HepG2 (cell line): ENCODE measurements at regions not wholly inside any gene's neighbourhood (a gene's known extent, or its start where the extent isn't known, plus 50 kb on each side); places are given as distances from the start of the nearest gene placed in this dataset.

Experiments
- ARID2 ChIP-seq: sonication (generic); formaldehyde crosslinking; IDR thresholded peaks from 2 replicates; pipeline ENCODE4 v1.8.1; 2022; ENCODE audit warnings: mild to moderate bottlenecking, missing genetic modification reagents, borderline replicate concordance
- ARID3A ChIP-seq: IDR thresholded peaks from 2 replicates; pipeline ENCODE4 v1.6.1; 2012; ENCODE audit warnings: low read depth, low read length, improper control_type of control experiment
- ATF1 ChIP-seq: IDR thresholded peaks from 2 replicates; pipeline ENCODE4 v1.6.1; 2016; ENCODE audit warnings: mild to moderate bottlenecking, control low read depth
- EHMT2 ChIP-seq: fragments of 200-600 bp; sonication (generic); IDR thresholded peaks from 2 replicates; pipeline ENCODE4 v1.7.0; 2017; ENCODE audit warnings: antibody characterized with exemption, low read depth, low read length, borderline replicate concordance
- ELF4 ChIP-seq: sonication (generic); formaldehyde crosslinking; IDR thresholded peaks from 2 replicates; pipeline ENCODE4 v1.5.0; 2020; ENCODE audit warnings: missing genetic modification reagents, mild to moderate bottlenecking, moderate library complexity, borderline replicate concordance
- HNRNPL ChIP-seq: fragments of 200-400 bp; formaldehyde crosslinking; IDR thresholded peaks from 2 replicates; pipeline ENCODE4 v1.6.1; 2017; ENCODE audit warnings: mild to moderate bottlenecking, low read depth, low read length
- HOXA3 ChIP-seq: sonication (generic); formaldehyde crosslinking; IDR thresholded peaks from 2 replicates; pipeline ENCODE4 v1.5.0; 2020; ENCODE audit warnings: missing genetic modification reagents
- MAX ChIP-seq: IDR thresholded peaks from 2 replicates; pipeline ENCODE4 v1.6.1; 2012; ENCODE audit warnings: inconsistent platforms
- NFE2L1 ChIP-seq: sonication (generic); formaldehyde crosslinking; IDR thresholded peaks from 2 replicates; pipeline ENCODE4 v1.4.0; 2020; ENCODE audit warnings: missing genetic modification reagents, mild to moderate bottlenecking, borderline replicate concordance
- NFIB ChIP-seq: sonication (generic); formaldehyde crosslinking; IDR thresholded peaks from 2 replicates; pipeline ENCODE4 v1.9.0; 2021; ENCODE audit warnings: missing genetic modification reagents, mild to moderate bottlenecking, borderline replicate concordance
- SETDB1 ChIP-seq: sonication (generic); formaldehyde crosslinking; IDR thresholded peaks from 2 replicates; pipeline ENCODE4 v1.5.1; 2020; ENCODE audit warnings: missing genetic modification reagents, mild to moderate bottlenecking, borderline replicate concordance
- SP5 ChIP-seq: IDR thresholded peaks from 2 replicates; pipeline ENCODE4 v1.6.1; 2016; ENCODE audit warnings: low read depth, borderline replicate concordance
- ZBTB42 ChIP-seq: sonication (generic); formaldehyde crosslinking; IDR thresholded peaks from 2 replicates; pipeline ENCODE4 v1.5.0; 2020; ENCODE audit warnings: mild to moderate bottlenecking, missing genetic modification reagents
- ZNF10 ChIP-seq: sonication (generic); formaldehyde crosslinking; IDR thresholded peaks from 2 replicates; pipeline ENCODE4 v1.4.0; 2020; ENCODE audit warnings: mild to moderate bottlenecking, low read depth, missing genetic modification reagents, borderline replicate concordance
- ZNF253 ChIP-seq: sonication (generic); formaldehyde crosslinking; IDR thresholded peaks from 2 replicates; pipeline ENCODE4 v1.8.0; 2022; ENCODE audit warnings: mild to moderate bottlenecking, missing genetic modification reagents, borderline replicate concordance
- ZNF282 ChIP-seq: fragments of 450-650 bp; IDR thresholded peaks from 2 replicates; pipeline ENCODE4 v1.6.1; 2018; ENCODE audit not compliant: partially characterized antibody
- ZNF337 ChIP-seq: sonication (generic); formaldehyde crosslinking; IDR thresholded peaks from 2 replicates; pipeline ENCODE4 v1.5.1; 2020; ENCODE audit warnings: missing genetic modification reagents, low read depth, mild to moderate bottlenecking, borderline replicate concordance
- ZNF407 ChIP-seq: sonication (generic); formaldehyde crosslinking; IDR thresholded peaks from one replicate; pipeline ENCODE4 v1.5.1; 2020; ENCODE audit warnings: mild to moderate bottlenecking, missing genetic modification reagents; ENCODE audit errors: not compliant biosample characterization
- ZNF614 ChIP-seq: IDR thresholded peaks from 2 replicates; pipeline ENCODE4 v1.6.1; 2018; ENCODE audit warnings: missing biosample characterization, missing genetic modification reagents, inconsistent platforms, borderline replicate concordance
- ZNF616 ChIP-seq: sonication (generic); formaldehyde crosslinking; IDR thresholded peaks from 2 replicates; pipeline ENCODE4 v1.5.0; 2020; ENCODE audit warnings: low read depth, mild to moderate bottlenecking, missing genetic modification reagents
- ZNF792 ChIP-seq: IDR thresholded peaks from 2 replicates; pipeline ENCODE4 v1.6.1; 2016

- TF ChIP-seq ZNF616 (CRISPR knock-in tag) (no peak), ELF4 (CRISPR knock-in tag) (no peak), ZNF614 (CRISPR knock-in tag) (peak; percentile 82; the same call in 1 of the 2 replicates), NFE2L1 (CRISPR knock-in tag) (no peak), ARID2 (CRISPR knock-in tag) (peak; percentile 82; the same call in 1 of the 2 replicates), ZNF282 (no peak), ZNF337 (CRISPR knock-in tag) (0 out of 2 replicates have a peak, but pooled peaks have one; percentile 70), MAX (peak; percentile 45), ZNF253 (no peak), ZNF10 (CRISPR knock-in tag) (no peak), HOXA3 (CRISPR knock-in tag) (peak; percentile 90), SETDB1 (CRISPR knock-in tag) (no peak), EHMT2 (no peak), HNRNPL (0 out of 2 replicates have a peak, but pooled peaks have one; percentile 29), SP5 (CRISPR knock-in tag) (peak; percentile 53), ARID3A (peak; percentile 81), NFIB (CRISPR knock-in tag) (no peak), ZBTB42 (CRISPR knock-in tag) (no peak), ZNF407 (CRISPR knock-in tag) (no peak), ZNF792 (CRISPR knock-in tag) (peak; percentile 91), ATF1 (CRISPR knock-in tag) (peak; percentile 67; the same call in 1 of the 2 replicates)
Observed at GRCh38 chr1:88175631-88176226, 508.3 kb upstream of the PKN2 start (continued).
